ENCODE measurements at regions not wholly inside any gene's neighbourhood (a gene's known extent, or its start where the extent isn't known, plus 50 kb on each side); places are given as distances from the start of the nearest gene placed in this dataset.

DNA sequence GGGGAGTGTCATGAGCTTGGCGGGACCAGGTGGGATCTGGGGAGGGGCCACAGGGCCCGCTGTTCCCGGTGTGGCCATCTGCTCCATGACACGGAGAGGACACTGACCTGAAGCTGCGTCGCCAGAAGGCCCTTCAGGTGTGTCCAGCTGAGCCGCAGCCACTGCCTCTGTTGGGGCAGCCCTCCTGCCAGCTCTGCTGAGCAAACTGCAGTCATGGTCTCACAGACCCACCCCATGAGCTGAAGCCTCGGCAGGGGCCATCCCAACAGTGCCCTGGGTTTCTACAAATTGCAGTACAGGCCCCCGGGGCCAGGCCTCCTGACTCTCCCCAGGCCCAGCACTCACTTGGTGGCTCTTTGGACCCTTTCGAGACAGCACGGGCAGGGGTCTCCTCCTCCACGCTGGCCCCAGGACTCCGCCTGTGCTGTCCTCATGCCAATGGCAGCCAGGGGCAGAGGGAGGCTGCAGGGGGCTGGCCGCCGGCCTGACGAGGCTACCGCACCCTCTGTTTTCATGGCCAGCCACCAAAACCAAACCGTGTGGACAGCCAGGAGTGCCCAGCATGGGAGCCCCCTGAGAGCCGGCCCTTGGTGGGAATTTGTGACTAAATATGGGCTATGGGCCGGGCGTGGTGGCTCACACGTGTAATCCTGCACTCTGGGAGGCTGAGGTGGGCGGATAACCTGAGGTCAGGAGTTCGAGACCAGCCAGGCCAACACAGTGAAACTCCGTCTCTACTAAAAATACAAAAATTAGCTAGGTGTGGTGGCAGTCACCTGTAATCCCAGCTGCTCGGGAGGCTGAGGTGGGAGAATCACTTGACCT is 175.2 kb upstream of the SALL3 start:
- no TSS peak for BruUV-seq (replicated peaks)
- intact Hi-C loops (cut with micrococcal nuclease), result no loop called here
- no peak for DNase-seq (ENCODE audit: unreplicated experiment)
- no peaks in the 10 kb centered on the region for H3K27me3 Mint-ChIP-seq (ENCODE audit: insufficient read depth, unreplicated experiment)
- H3K9me3 Mint-ChIP-seq (ENCODE audit: unreplicated experiment), result peaks cover 23% of the 10 kb centered on the region
- H3K4me1 Mint-ChIP-seq (ENCODE audit: insufficient read depth, unreplicated experiment), result no peaks in the 10 kb centered on the region
- H3K4me3 Mint-ChIP-seq (ENCODE audit: unreplicated experiment), result no peak overlapping the region
- CTCF ChIA-PET, result no interaction called here
- H3K36me3 Mint-ChIP-seq (ENCODE audit: insufficient read depth, unreplicated experiment), result no peaks in the 10 kb centered on the region
- no peak overlapping the region for H3K27ac Mint-ChIP-seq (ENCODE audit: low read depth, unreplicated experiment)
- no peak for TF ChIP-seq CTCF (IDR thresholded peaks at IDR 0.05; ENCODE audit: unreplicated experiment)
- POLR2A ChIA-PET, result no interaction called here

DNA sequence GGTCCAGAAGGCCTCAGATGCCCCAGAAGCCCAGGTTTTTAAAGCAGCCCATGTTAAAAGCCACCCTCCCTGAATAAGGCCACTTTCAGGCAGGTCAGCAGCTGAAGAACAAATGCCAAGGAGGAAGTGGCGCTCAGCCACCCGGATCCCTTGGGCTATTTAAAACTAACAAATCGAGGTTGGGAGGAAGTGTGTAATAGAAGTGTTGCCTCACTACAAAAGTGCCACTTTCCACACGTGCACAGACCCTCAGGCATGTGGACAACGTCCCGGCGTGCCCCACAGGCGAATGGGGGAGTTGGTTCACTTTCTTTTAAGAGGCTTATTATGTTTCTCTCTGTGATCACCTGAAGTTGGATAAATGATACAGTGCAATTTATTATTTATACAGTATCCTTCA is 173.8 kb upstream of the SALL3 start:
- Mint-ChIP-seq H3K9me3 (ENCODE audit: unreplicated experiment) (peaks cover 19% of the 10 kb centered on the region), H3K36me3 (ENCODE audit: insufficient read depth, unreplicated experiment) (no peaks in the 10 kb centered on the region), H3K27me3 (ENCODE audit: insufficient read depth, unreplicated experiment) (no peaks in the 10 kb centered on the region), H3K4me3 (ENCODE audit: unreplicated experiment) (no peak overlapping the region), H3K27ac (ENCODE audit: low read depth, unreplicated experiment) (no peak overlapping the region), H3K4me1 (ENCODE audit: insufficient read depth, unreplicated experiment) (no peaks in the 10 kb centered on the region)
- no peak for DNase-seq (ENCODE audit: unreplicated experiment)
- TF ChIP-seq CTCF (IDR thresholded peaks at IDR 0.05; ENCODE audit: unreplicated experiment), result no peak
- intact Hi-C loops (cut with micrococcal nuclease), result no loop called here
- ChIA-PET CTCF (interaction anchor here (0.7 kb wide), 1 partner anchor 18 kb away, joined by 3 read pairs; no protein-coding TSS in a partner anchor), POLR2A (no interaction called here)
- BruUV-seq (replicated peaks), result no TSS peak

- intact Hi-C loops (cut with micrococcal nuclease), result no loop called here
- H3K4me1 Mint-ChIP-seq (ENCODE audit: insufficient read depth, unreplicated experiment), result no peaks in the 10 kb centered on the region
- no peaks in the 10 kb centered on the region for H3K36me3 Mint-ChIP-seq (ENCODE audit: insufficient read depth, unreplicated experiment)
- no peak overlapping the region for H3K27ac Mint-ChIP-seq (ENCODE audit: low read depth, unreplicated experiment)
- POLR2A ChIA-PET, result interaction anchor here (0.7 kb wide), 1 partner anchor 651 kb away, joined by 3 read pairs; no protein-coding TSS in a partner anchor
- no peak for DNase-seq (ENCODE audit: unreplicated experiment)
- no peak for TF ChIP-seq CTCF (IDR thresholded peaks at IDR 0.05; ENCODE audit: unreplicated experiment)
- no TSS peak for BruUV-seq (replicated peaks)
- no peaks in the 10 kb centered on the region for H3K27me3 Mint-ChIP-seq (ENCODE audit: insufficient read depth, unreplicated experiment)
- H3K9me3 Mint-ChIP-seq (ENCODE audit: unreplicated experiment), result peaks cover 26% of the 10 kb centered on the region
- CTCF ChIA-PET, result no interaction called here
- no peak overlapping the region for H3K4me3 Mint-ChIP-seq (ENCODE audit: unreplicated experiment)
Observed at GRCh38 chr18:78807668-78808067, 171.9 kb upstream of the SALL3 start.

DNA sequence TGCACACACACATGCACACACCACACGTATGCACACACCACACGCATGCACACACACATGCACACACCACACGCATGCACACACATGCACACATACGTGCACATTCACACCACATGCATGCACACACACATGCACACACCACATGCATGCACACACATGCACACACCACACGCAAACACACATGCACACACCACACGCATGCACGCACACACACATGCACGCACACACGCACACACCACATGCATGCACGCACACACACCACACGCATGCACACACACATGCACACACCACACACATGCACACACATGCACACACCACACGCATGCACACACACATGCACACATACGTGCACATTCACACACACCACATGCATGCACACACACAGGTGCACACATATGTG is 169.8 kb upstream of the SALL3 start:
- DNase-seq (ENCODE audit: unreplicated experiment), result no peak
- no peak overlapping the region for H3K27ac Mint-ChIP-seq (ENCODE audit: low read depth, unreplicated experiment)
- no peaks in the 10 kb centered on the region for H3K36me3 Mint-ChIP-seq (ENCODE audit: insufficient read depth, unreplicated experiment)
- no TSS peak for BruUV-seq (replicated peaks)
- no peaks in the 10 kb centered on the region for H3K4me1 Mint-ChIP-seq (ENCODE audit: insufficient read depth, unreplicated experiment)
- intact Hi-C loops (cut with micrococcal nuclease), result no loop called here
- TF ChIP-seq CTCF (IDR thresholded peaks at IDR 0.05; ENCODE audit: unreplicated experiment), result no peak
- CTCF ChIA-PET, result no interaction called here
- POLR2A ChIA-PET, result no interaction called here
- no peak overlapping the region for H3K4me3 Mint-ChIP-seq (ENCODE audit: unreplicated experiment)
- peaks cover 29% of the 10 kb centered on the region for H3K9me3 Mint-ChIP-seq (ENCODE audit: unreplicated experiment)
- H3K27me3 Mint-ChIP-seq (ENCODE audit: insufficient read depth, unreplicated experiment), result no peaks in the 10 kb centered on the region

All from MCF 10A (cell line).